GM12865 (cell line): ENCODE measurements at regions not wholly inside any gene's neighbourhood (a gene's known extent, or its start where the extent isn't known, plus 50 kb on each side); places are given as distances from the start of the nearest gene placed in this dataset.

Experiments
- DNase-seq: peaks from one replicate; pipeline ENCODE4 v3.0.0; 2010; ENCODE audit warnings: low read depth
- H3K4me3 ChIP-seq: 2 replicates; pipeline ENCODE4 v1.5.1; 2011; ENCODE audit warnings: mild to moderate bottlenecking, low read depth, low read length, control low read depth
- CTCF ChIP-seq: IDR thresholded peaks from 2 replicates; pipeline ENCODE4 v1.5.1; 2011; ENCODE audit warnings: low read length, control low read depth, low read depth, inconsistent platforms; ENCODE audit not compliant: insufficient read depth; ENCODE audit errors: missing control alignments

- DNase-seq = peak; percentile 83
- no peak for TF ChIP-seq CTCF
- no peak overlapping the region for H3K4me3 ChIP-seq
Observed at GRCh38 chr5:54646356-54647101, 129.0 kb downstream of the SNX18 start.

GRCh38 chr5:54645882-54646355 is 128.4 kb downstream of the SNX18 start:
- H3K4me3 ChIP-seq = no peak overlapping the region
- DNase-seq = no peak
- TF ChIP-seq CTCF = no peak

- H3K4me3 ChIP-seq = no peak overlapping the region
- no peak for TF ChIP-seq CTCF
- no peak for DNase-seq
Observed at GRCh38 chr5:54644226-54644625, 126.7 kb downstream of the SNX18 start.

GRCh38 chr5:54643685-54644106 is 126.1 kb downstream of the SNX18 start:
- no peak for TF ChIP-seq CTCF
- DNase-seq = no peak
- H3K4me3 ChIP-seq = no peak overlapping the region

- H3K4me3 ChIP-seq = no peak overlapping the region
- no peak for DNase-seq
- TF ChIP-seq CTCF = no peak
Observed at GRCh38 chr5:54639621-54640020, 122.1 kb downstream of the SNX18 start.

- TF ChIP-seq CTCF = no peak
- no peak overlapping the region for H3K4me3 ChIP-seq
- DNase-seq = no peak
Observed at GRCh38 chr5:54638106-54638505, 120.5 kb downstream of the SNX18 start.

GRCh38 chr5:54637654-54638053 is 120.1 kb downstream of the SNX18 start:
- no peak for TF ChIP-seq CTCF
- H3K4me3 ChIP-seq = no peak overlapping the region
- no peak for DNase-seq
